ENCODE measurements at regions not wholly inside any gene's neighbourhood (a gene's known extent, or its start where the extent isn't known, plus 50 kb on each side); places are given as distances from the start of the nearest gene placed in this dataset.

DNA sequence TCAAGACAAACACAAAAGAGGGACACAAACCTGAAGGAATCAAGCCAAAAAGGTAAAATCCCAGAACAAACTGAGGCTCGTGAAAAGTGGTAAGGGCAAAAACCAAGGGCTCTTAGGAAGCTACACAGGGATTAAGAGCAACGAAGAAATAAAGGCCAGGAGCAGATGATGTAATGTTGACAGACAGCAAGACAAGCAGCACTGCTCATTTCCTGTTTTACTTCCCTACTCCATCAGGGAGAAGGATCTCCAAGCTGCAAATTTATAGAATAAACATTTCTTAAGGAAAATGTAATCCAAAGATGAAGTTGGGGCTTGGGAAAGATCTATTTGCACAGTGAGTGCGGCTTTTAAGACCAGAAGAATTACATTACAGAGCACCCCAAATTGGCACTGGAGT, 182.3 kb upstream of the MAP1B start:
- no peaks in the 10 kb centered on the region for H3K79me2 ChIP-seq (ENCODE audit: control insufficient read depth, insufficient read depth, low read length)
- no peak overlapping the region for H3K9ac ChIP-seq (ENCODE audit: control insufficient read depth, extremely low read depth, insufficient read depth, low read length)
- H3K27ac ChIP-seq (ENCODE audit: control insufficient read depth, insufficient read depth, low read length), result peak overlapping the region; percentile 13
- no peaks in the 10 kb centered on the region for H4K20me1 ChIP-seq (ENCODE audit: control insufficient read depth, extremely low read depth, insufficient read depth, low read length)
- no peak for DNase-seq (ENCODE audit: low read depth, low spot score)
- peak overlapping the region; percentile 34 for H3K4me2 ChIP-seq (ENCODE audit: control insufficient read depth, extremely low read depth, insufficient read depth, low read depth, low read length)
- H3K9me1 ChIP-seq (ENCODE audit: control insufficient read depth, extremely low read depth, insufficient read depth, low read length), result no peaks in the 10 kb centered on the region
- H2AFZ ChIP-seq (ENCODE audit: control insufficient read depth, low read length), result peak overlapping the region; percentile 45
- dilution Hi-C loops (cut with MboI; ENCODE audit: extremely low pct_ligation_motif_present, low sequenced_read_pairs), result no loop called here
- H3K36me3 ChIP-seq (ENCODE audit: control insufficient read depth in 2 of 2, extremely low read depth in 1 of 2, insufficient read depth in 2 of 2, low read length in 2 of 2), result no peaks in the 10 kb centered on the region
- TF ChIP-seq CTCF (optimal IDR thresholded peaks at IDR 0.05 in 1 of 3, IDR thresholded peaks at IDR 0.05 in 1 of 3, conservative IDR thresholded peaks at IDR 0.05 in 1 of 3; ENCODE audit: extremely low read depth in 1 of 3, insufficient read depth in 2 of 3, low read length in 3 of 3) (no peak), EZH2 (IDR thresholded peaks at IDR 0.05; ENCODE audit: low read length) (no peak)
- no peak overlapping the region for H3K4me3 ChIP-seq (ENCODE audit: control insufficient read depth in 2 of 3, extremely low read depth in 1 of 3, insufficient read depth in 2 of 3, low read depth in 1 of 3, low read length in 3 of 3)
- no peaks in the 10 kb centered on the region for H3K27me3 ChIP-seq (ENCODE audit: control insufficient read depth, extremely low read depth, insufficient read depth, low read length)
- peaks cover 23% of the 10 kb centered on the region for H3K4me1 ChIP-seq (ENCODE audit: control insufficient read depth, extremely low read depth, insufficient read depth, low read length)
- H3K9me3 ChIP-seq (ENCODE audit: control insufficient read depth, low read depth, low read length), result no peaks in the 10 kb centered on the region
- FAIRE-seq, result peak; percentile 84

- peaks cover 23% of the 10 kb centered on the region for H3K4me1 ChIP-seq (ENCODE audit: control insufficient read depth, extremely low read depth, insufficient read depth, low read length)
- FAIRE-seq (no peak), DNase-seq (ENCODE audit: low read depth, low spot score) (no peak)
- H4K20me1 ChIP-seq (ENCODE audit: control insufficient read depth, extremely low read depth, insufficient read depth, low read length), result no peaks in the 10 kb centered on the region
- no peak overlapping the region for H3K27ac ChIP-seq (ENCODE audit: control insufficient read depth, insufficient read depth, low read length)
- dilution Hi-C loops (cut with MboI; ENCODE audit: extremely low pct_ligation_motif_present, low sequenced_read_pairs), result no loop called here
- no peaks in the 10 kb centered on the region for H3K79me2 ChIP-seq (ENCODE audit: control insufficient read depth, insufficient read depth, low read length)
- TF ChIP-seq CTCF (optimal IDR thresholded peaks at IDR 0.05 in 1 of 3, IDR thresholded peaks at IDR 0.05 in 1 of 3, conservative IDR thresholded peaks at IDR 0.05 in 1 of 3; ENCODE audit: extremely low read depth in 1 of 3, insufficient read depth in 2 of 3, low read length in 3 of 3) (no peak), EZH2 (IDR thresholded peaks at IDR 0.05; ENCODE audit: low read length) (no peak)
- no peaks in the 10 kb centered on the region for H3K36me3 ChIP-seq (ENCODE audit: control insufficient read depth in 2 of 2, extremely low read depth in 1 of 2, insufficient read depth in 2 of 2, low read length in 2 of 2)
- no peaks in the 10 kb centered on the region for H3K27me3 ChIP-seq (ENCODE audit: control insufficient read depth, extremely low read depth, insufficient read depth, low read length)
- no peak overlapping the region for H2AFZ ChIP-seq (ENCODE audit: control insufficient read depth, low read length)
- H3K9ac ChIP-seq (ENCODE audit: control insufficient read depth, extremely low read depth, insufficient read depth, low read length), result no peak overlapping the region
- H3K9me3 ChIP-seq (ENCODE audit: control insufficient read depth, low read depth, low read length), result no peaks in the 10 kb centered on the region
- H3K9me1 ChIP-seq (ENCODE audit: control insufficient read depth, extremely low read depth, insufficient read depth, low read length), result no peaks in the 10 kb centered on the region
- H3K4me3 ChIP-seq (ENCODE audit: control insufficient read depth in 2 of 3, extremely low read depth in 1 of 3, insufficient read depth in 2 of 3, low read depth in 1 of 3, low read length in 3 of 3), result no peak overlapping the region
- no peak overlapping the region for H3K4me2 ChIP-seq (ENCODE audit: control insufficient read depth, extremely low read depth, insufficient read depth, low read depth, low read length)
Observed at GRCh38 chr5:71925608-71926091, 181.6 kb upstream of the MAP1B start.
